Prostate gland (tissue), 2 donors: ENCODE measurements at regions not wholly inside any gene's neighbourhood (a gene's known extent, or its start where the extent isn't known, plus 50 kb on each side); places are given as distances from the start of the nearest gene placed in this dataset.
"Not testable (repeated sequence)": the region's sequence is repeated elsewhere in the genome, so short reads cannot be mapped to it uniquely, and the experiment has no call there.

Experiments used
- DNase-seq: peaks from one replicate; pipeline ENCODE4 v3.0.0-alpha.2; 2019; ENCODE audit warnings: low spot score
- H3K27ac ChIP-seq, 2 donors: fragments of 200-600 bp; sonication (generic); 2 replicates each; pipeline ENCODE4 v1.5.1; 2017 to 2019
- H3K27me3 ChIP-seq: fragments of 200-600 bp; sonication (generic); replicated peaks from 2 replicates; pipeline ENCODE4 v1.5.1; 2019; ENCODE audit not compliant: insufficient read depth
- H3K36me3 ChIP-seq, 2 donors: fragments of 200-600 bp; sonication (generic); 1 replicate in 1 of 2; 2 replicates in 1 of 2; pipeline versions ENCODE4 v1.5.1 to v1.8.1; 2017 to 2019
- H3K4me1 ChIP-seq: fragments of 200-600 bp; sonication (generic); replicated peaks from 2 replicates; pipeline ENCODE4 v1.5.1; 2019
- H3K4me3 ChIP-seq, 2 donors: fragments of 200-600 bp; sonication (generic); 2 replicates each; pipeline ENCODE4 v1.5.1; 2017 to 2019
- H3K9me3 ChIP-seq: fragments of 200-600 bp; sonication (generic); 2 replicates; pipeline ENCODE4 v1.5.1; 2017
- POLR2A ChIP-seq: fragments of 450-650 bp; IDR thresholded peaks from one replicate; pipeline ENCODE4 v1.6.1; 2016; ENCODE audit warnings: antibody characterized with exemption, mild to moderate bottlenecking
- POLR2AphosphoS5 ChIP-seq: sonication (generic); formaldehyde crosslinking; IDR thresholded peaks from one replicate; pipeline ENCODE4 v1.6.1; 2017; ENCODE audit warnings: antibody characterized with exemption
- WGBS: methylation state at CpG from one replicate; pipeline ENCODE4 v1.1.5; 2018; 5-methylcytosine and 5-hydroxymethylcytosine counted together
- intact Hi-C: fragments of 100-400 bp; cut with DNase I; formaldehyde crosslinking; loops from one replicate; pipeline ENCODE4 v1.14.2; 2022
- TF ChIP-seq, protein P1 (sequence below), 4 experiments: fragments of 200-600 bp in 2 of 4; fragments of 450-650 bp in 2 of 4; sonication (generic) in 2 of 4; IDR thresholded peaks; 1 replicate in 3 of 4; 2 replicates in 1 of 4; pipeline ENCODE4 v1.5.1; 2016 to 2019; ENCODE audit warnings: antibody characterized with exemption in 4 of 4, mild to moderate bottlenecking in 2 of 4, moderate library complexity in 2 of 4

- Histone ChIP-seq H3K4me1 (no peaks in the 10 kb centered on the region), H3K27ac (no peak overlapping the region), H3K36me3 (no peaks in the 10 kb centered on the region), H3K4me3 (no peak overlapping the region), H3K27me3 (peaks cover 10% of the 10 kb centered on the region), H3K9me3 (no peaks in the 10 kb centered on the region)
- no peak for TF ChIP-seq POLR2AphosphoS5
- TF ChIP-seq POLR2A: no peak
- TF ChIP-seq, protein P1, sequence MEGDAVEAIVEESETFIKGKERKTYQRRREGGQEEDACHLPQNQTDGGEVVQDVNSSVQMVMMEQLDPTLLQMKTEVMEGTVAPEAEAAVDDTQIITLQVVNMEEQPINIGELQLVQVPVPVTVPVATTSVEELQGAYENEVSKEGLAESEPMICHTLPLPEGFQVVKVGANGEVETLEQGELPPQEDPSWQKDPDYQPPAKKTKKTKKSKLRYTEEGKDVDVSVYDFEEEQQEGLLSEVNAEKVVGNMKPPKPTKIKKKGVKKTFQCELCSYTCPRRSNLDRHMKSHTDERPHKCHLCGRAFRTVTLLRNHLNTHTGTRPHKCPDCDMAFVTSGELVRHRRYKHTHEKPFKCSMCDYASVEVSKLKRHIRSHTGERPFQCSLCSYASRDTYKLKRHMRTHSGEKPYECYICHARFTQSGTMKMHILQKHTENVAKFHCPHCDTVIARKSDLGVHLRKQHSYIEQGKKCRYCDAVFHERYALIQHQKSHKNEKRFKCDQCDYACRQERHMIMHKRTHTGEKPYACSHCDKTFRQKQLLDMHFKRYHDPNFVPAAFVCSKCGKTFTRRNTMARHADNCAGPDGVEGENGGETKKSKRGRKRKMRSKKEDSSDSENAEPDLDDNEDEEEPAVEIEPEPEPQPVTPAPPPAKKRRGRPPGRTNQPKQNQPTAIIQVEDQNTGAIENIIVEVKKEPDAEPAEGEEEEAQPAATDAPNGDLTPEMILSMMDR (IDR thresholded peaks at IDR 0.05): no peak
- no peak for DNase-seq
- intact Hi-C loops: no loop called here
- WGBS: 78% methylated on average over 20 of the region's 20 CpGs
Measured at GRCh38 chr12:131628023-131628740, 82.7 kb upstream of the SFSWAP start.

DNA sequence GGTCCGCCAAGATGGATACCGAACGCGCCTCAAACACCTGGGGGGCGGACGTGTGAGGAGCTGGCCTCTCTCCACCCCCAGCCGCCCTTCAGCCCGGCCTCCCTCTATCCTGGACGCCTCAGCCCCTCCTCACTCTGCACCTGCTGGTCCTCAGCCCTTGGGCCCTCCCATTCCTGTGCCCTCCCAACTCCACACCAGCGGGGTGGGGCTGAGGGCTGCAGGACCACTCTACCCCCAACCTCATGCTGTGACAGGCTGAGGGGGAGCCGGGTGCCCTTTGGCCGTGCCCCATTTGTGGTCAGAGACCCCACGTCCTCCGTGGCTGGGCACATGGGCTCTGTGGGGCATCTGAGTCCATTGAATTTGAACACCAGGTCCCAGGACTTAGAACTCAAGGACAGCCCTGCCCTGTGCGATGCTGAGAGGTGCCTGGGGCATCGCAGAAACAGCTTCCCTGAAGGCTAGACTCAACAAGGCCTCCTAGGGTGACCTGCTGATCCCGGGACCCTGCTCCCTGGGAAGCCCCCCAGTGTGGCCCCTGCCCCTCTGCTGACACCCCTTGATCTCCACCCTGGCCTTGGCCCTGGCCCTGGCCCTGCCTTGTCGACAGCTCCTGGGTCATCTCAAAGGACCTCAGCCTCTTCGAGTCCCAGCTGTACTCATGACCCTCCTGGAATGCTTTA is 82.0 kb upstream of the SFSWAP start:
- intact Hi-C loops: no loop called here
- no peak for DNase-seq
- Histone ChIP-seq H3K27me3 (peaks cover 10% of the 10 kb centered on the region), H3K4me1 (no peaks in the 10 kb centered on the region), H3K36me3 (no peaks in the 10 kb centered on the region), H3K27ac (no peak overlapping the region), H3K9me3 (no peaks in the 10 kb centered on the region), H3K4me3 (no peak overlapping the region)
- TF ChIP-seq POLR2AphosphoS5: no peak
- WGBS: 83% methylated on average over 19 of the region's 19 CpGs

DNA sequence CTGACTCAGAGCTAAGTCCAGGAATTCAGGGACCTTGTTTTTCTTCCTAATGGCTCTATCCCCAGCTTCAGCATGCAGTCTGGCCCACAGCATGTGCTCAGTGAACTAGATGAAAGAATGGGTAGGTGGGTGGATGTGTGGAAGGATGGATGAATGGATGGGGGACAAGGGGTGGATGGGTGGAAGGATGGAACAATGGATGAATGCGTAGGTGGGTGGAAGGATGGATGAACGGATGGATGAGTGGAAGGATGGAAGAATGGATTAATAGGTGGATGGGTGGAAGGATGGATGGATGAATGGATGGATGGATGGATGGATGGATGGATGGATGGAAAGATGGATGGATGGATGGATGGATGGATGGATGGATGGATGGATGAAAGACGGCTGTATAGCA is 79.7 kb upstream of the SFSWAP start:
- Histone ChIP-seq H3K4me3 (no peak overlapping the region), H3K27me3 (peaks cover 10% of the 10 kb centered on the region), H3K9me3 (no peaks in the 10 kb centered on the region), H3K4me1 (no peaks in the 10 kb centered on the region), H3K27ac (no peak overlapping the region), H3K36me3 (no peaks in the 10 kb centered on the region)
- intact Hi-C loops: no loop called here
- DNase-seq: no peak
- 89% methylated on average over 2 of the region's 3 CpGs for WGBS
- TF ChIP-seq POLR2A: no peak

GRCh38 chr12:131631889-131632651 is 78.8 kb upstream of the SFSWAP start:
- H3K27me3 ChIP-seq: peaks cover 10% of the 10 kb centered on the region
- intact Hi-C loops: not testable (repeated sequence)

GRCh38 chr12:131632652-131633023 is 78.3 kb upstream of the SFSWAP start:
- DNase-seq, intact Hi-C loops, H3K9me3 ChIP-seq, H3K4me3 ChIP-seq, H3K36me3 ChIP-seq, H3K4me1 ChIP-seq, H3K27ac ChIP-seq: not testable (repeated sequence)
- peaks cover 13% of the 10 kb centered on the region for H3K27me3 ChIP-seq
- 46% methylated on average over 5 of the region's 5 CpGs for WGBS

More at GRCh38 chr12:131631889-131632651, 78.8 kb upstream of the SFSWAP start:
- not testable (repeated sequence) for H3K4me1 ChIP-seq, H3K4me3 ChIP-seq, H3K9me3 ChIP-seq, H3K27ac ChIP-seq, DNase-seq, H3K36me3 ChIP-seq
- WGBS: 77% methylated on average over 22 of the region's 23 CpGs

- H3K4me1 ChIP-seq, DNase-seq, H3K36me3 ChIP-seq, intact Hi-C loops, H3K27ac ChIP-seq, H3K4me3 ChIP-seq, H3K27me3 ChIP-seq, H3K9me3 ChIP-seq: not testable (repeated sequence)
- 72% methylated on average over 9 of the region's 9 CpGs for WGBS
Measured at GRCh38 chr12:131633610-131634009, 77.3 kb upstream of the SFSWAP start.

GRCh38 chr12:131634037-131634436 is 76.9 kb upstream of the SFSWAP start:
- no peaks in the 10 kb centered on the region for H3K4me1 ChIP-seq
- TF ChIP-seq POLR2AphosphoS5 (no peak), POLR2A (no peak)
- TF ChIP-seq, protein P1 (IDR thresholded peaks at IDR 0.05): no peak
- no peak overlapping the region for H3K4me3 ChIP-seq
- peaks cover 4% of the 10 kb centered on the region for H3K27me3 ChIP-seq
- intact Hi-C loops: no loop called here
- no peaks in the 10 kb centered on the region for H3K9me3 ChIP-seq
- no peaks in the 10 kb centered on the region for H3K36me3 ChIP-seq
- no peak for DNase-seq
- 63% methylated on average over 5 of the region's 5 CpGs for WGBS
- H3K27ac ChIP-seq: no peak overlapping the region

DNA sequence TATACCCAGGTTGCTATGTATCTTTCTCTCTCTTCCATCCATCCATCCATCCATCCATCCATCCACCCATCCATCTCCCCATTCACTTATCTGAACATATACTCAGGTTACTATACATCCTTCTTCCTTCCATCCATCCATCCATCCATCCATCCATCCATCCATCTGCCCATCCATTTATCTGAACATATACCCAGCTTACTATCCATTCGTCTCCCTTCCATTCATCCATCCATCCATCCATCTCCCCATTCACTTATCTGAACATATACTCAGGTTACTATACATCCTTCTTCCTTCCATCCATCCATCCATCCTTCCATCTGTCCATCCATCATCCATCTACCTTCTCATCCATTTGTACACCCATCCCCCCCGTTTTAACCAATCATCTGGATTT is 75.9 kb upstream of the SFSWAP start:
- H3K4me1 ChIP-seq, DNase-seq, H3K36me3 ChIP-seq, H3K27ac ChIP-seq, H3K9me3 ChIP-seq, intact Hi-C loops, H3K27me3 ChIP-seq, H3K4me3 ChIP-seq: not testable (repeated sequence)
- WGBS: 85% methylated on average over 2 of the region's 2 CpGs
